ENCODE measurements at regions not wholly inside any gene's neighbourhood (a gene's known extent, or its start where the extent isn't known, plus 50 kb on each side); places are given as distances from the start of the nearest gene placed in this dataset.
A peak's percentile ranks its signal among the peaks of the same experiment; 100 is the strongest.

DNA sequence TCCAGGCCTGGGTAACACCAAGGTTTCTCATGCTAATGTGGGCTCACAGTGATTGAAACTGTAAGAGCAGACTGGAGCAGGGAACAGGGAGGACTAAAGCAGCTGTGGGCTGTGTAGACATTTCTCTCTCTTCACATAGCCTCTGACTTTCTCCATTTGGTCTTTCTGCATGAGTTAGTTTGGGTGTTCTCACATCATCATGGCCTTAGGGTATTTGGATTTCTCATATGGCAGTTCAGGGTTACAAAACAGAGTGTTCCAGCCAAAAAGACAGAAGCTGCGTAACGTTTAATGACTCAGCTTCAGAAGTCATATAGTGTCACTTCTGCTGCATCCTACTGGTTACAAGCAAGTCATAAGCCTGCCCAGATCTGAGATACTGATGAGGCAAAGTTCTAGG, 52.0 kb upstream of the OSBPL8 start:
- 42 to 76% (median 61%) methylated on average over 2 of the region's 2 CpGs for WGBS, 5 donors
- Histone ChIP-seq H3K4me1 (no peaks in the 10 kb centered on the region), H3K9me3 (no peaks in the 10 kb centered on the region), H3K4me3 (no peak overlapping the region), H3K36me3 (no peaks in the 10 kb centered on the region), H3K27me3 (replicated peaks in 1 of 7) (no peaks in the 10 kb centered on the region), H3K27ac (peak overlapping the region in 2 of 8 donors; percentile 43 to 57)
- intact Hi-C loops (cut with DNase I; ENCODE audit: low total_unique reads), result no loop called here
- DNase-seq, result no peak
- TF ChIP-seq POLR2AphosphoS5 (IDR thresholded peaks at IDR 0.05), result no peak
- TF ChIP-seq, protein P1, sequence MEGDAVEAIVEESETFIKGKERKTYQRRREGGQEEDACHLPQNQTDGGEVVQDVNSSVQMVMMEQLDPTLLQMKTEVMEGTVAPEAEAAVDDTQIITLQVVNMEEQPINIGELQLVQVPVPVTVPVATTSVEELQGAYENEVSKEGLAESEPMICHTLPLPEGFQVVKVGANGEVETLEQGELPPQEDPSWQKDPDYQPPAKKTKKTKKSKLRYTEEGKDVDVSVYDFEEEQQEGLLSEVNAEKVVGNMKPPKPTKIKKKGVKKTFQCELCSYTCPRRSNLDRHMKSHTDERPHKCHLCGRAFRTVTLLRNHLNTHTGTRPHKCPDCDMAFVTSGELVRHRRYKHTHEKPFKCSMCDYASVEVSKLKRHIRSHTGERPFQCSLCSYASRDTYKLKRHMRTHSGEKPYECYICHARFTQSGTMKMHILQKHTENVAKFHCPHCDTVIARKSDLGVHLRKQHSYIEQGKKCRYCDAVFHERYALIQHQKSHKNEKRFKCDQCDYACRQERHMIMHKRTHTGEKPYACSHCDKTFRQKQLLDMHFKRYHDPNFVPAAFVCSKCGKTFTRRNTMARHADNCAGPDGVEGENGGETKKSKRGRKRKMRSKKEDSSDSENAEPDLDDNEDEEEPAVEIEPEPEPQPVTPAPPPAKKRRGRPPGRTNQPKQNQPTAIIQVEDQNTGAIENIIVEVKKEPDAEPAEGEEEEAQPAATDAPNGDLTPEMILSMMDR (IDR thresholded peaks at IDR 0.05 in 8 of 11, conservative IDR thresholded peaks at IDR 0.05 in 3 of 11), result no peak
- TF ChIP-seq POLR2A (IDR thresholded peaks at IDR 0.05), result no peak

DNA sequence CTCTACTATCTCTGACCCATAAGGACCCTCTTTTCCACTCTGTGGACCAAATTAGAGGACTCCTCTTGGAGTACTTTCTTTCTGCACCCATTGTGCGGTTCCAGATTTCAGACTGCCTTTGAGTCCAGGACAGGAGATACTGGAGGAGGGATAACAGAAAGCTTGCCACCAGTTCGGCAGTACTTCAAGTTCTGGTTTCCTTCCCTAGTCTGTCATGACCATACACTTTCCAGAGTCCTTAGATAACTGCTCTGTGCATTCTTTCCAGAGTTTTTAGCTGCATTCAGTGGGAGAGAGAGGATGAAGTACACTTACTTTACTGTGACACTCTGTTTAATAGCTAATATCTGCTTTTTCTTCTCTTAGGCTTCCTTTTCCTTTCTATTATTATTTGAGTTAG, 54.8 kb upstream of the OSBPL8 start:
- no peak for DNase-seq
- intact Hi-C loops (cut with DNase I; ENCODE audit: low total_unique reads), result no loop called here
- WGBS, 5 donors, result 79 to 94% (median 89%) methylated on average over 2 of the region's 2 CpGs

DNA sequence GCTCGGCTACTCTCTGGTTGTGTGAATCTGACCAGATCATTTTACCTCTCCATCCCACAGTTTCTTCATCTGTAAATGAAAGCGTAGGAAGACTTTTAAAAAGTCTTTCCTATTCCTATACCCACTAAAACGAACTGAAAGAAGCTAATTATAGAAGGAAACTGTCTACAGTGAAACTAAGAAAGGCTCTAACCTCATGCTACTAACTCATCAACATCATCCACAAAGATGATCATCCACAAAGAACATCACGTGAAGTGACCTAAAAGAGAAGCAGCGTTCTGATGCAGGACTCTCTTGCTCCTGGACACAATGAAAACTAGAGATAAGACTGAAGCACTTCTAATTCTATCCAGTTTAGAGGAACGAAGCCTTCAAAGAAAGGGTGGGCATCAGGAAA, 58.5 kb upstream of the OSBPL8 start:
- TF ChIP-seq, protein P1 (IDR thresholded peaks at IDR 0.05 in 8 of 11, conservative IDR thresholded peaks at IDR 0.05 in 3 of 11), result no peak
- TF ChIP-seq POLR2AphosphoS5 (IDR thresholded peaks at IDR 0.05) (no peak), POLR2A (IDR thresholded peaks at IDR 0.05) (no peak)
- Histone ChIP-seq H3K9me3 (no peaks in the 10 kb centered on the region), H3K4me1 (peaks cover 0 to 7% (median 4%) of the 10 kb centered on the region in 6 donors), H3K36me3 (no peaks in the 10 kb centered on the region), H3K27ac (no peak overlapping the region), H3K4me3 (no peak overlapping the region), H3K27me3 (replicated peaks in 1 of 7) (no peaks in the 10 kb centered on the region)
- DNase-seq, result no peak
- intact Hi-C loops (cut with DNase I; ENCODE audit: low total_unique reads), result no loop called here
- 68 to 83% (median 81%) methylated on average over 6 of the region's 6 CpGs for WGBS, 5 donors

More for the DNA sequence above, 54.8 kb upstream of the OSBPL8 start:
- Histone ChIP-seq H3K27ac (no peak overlapping the region), H3K4me3 (no peak overlapping the region), H3K36me3 (no peaks in the 10 kb centered on the region), H3K27me3 (replicated peaks in 1 of 7) (no peaks in the 10 kb centered on the region), H3K9me3 (no peaks in the 10 kb centered on the region), H3K4me1 (no peaks in the 10 kb centered on the region)
- TF ChIP-seq POLR2AphosphoS5 (IDR thresholded peaks at IDR 0.05), result no peak
- TF ChIP-seq, protein P1 (IDR thresholded peaks at IDR 0.05 in 8 of 11, conservative IDR thresholded peaks at IDR 0.05 in 3 of 11), result no peak

DNA sequence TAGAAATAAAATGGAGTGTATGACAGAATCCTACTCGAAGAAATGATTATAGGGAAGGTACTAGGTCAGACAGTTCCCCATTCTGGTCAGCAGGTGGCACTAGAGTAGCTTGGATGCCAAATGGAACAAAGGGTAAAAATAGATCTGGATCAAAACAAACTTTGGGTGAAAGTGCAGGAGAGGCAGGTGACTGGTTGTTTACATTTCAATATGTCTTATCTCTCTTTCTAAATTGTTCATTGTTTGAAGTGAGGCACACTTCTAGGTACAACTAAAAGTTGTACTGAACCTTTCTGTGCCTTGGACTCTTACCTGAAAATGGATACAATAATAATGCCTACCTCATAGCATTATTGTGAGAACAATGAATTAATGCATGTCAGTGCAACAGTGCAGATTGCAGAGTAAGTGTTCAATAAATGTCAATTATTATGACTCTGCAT, 62.0 kb upstream of the OSBPL8 start:
- H3K27ac ChIP-seq, result no peak overlapping the region
- intact Hi-C loops (cut with DNase I; ENCODE audit: low total_unique reads), result loop anchor here (2.0 to 5.0 kb wide), 2 partner anchors 169 to 391 kb away; no protein-coding TSS in a partner anchor
- no peaks in the 10 kb centered on the region for H3K9me3 ChIP-seq
- no peak for DNase-seq
- peaks cover 0 to 13% (median 6%) of the 10 kb centered on the region in 6 donors for H3K4me1 ChIP-seq
- no peaks in the 10 kb centered on the region for H3K36me3 ChIP-seq
- no peak for TF ChIP-seq POLR2A (IDR thresholded peaks at IDR 0.05)
- TF ChIP-seq, protein P1 (IDR thresholded peaks at IDR 0.05 in 8 of 11, conservative IDR thresholded peaks at IDR 0.05 in 3 of 11), result peak; percentile 83 to 96 (median 93)
- no peaks in the 10 kb centered on the region for H3K27me3 ChIP-seq (replicated peaks in 1 of 7)
- H3K4me3 ChIP-seq, result no peak overlapping the region
- WGBS, 5 donors, result 6 to 9% (median 9%) methylated on average over 1 of the region's 1 CpG

All from spleen (tissue), 11 donors.